ENCODE measurements at regions not wholly inside any gene's neighbourhood (a gene's known extent, or its start where the extent isn't known, plus 50 kb on each side); places are given as distances from the start of the nearest gene placed in this dataset.

DNA sequence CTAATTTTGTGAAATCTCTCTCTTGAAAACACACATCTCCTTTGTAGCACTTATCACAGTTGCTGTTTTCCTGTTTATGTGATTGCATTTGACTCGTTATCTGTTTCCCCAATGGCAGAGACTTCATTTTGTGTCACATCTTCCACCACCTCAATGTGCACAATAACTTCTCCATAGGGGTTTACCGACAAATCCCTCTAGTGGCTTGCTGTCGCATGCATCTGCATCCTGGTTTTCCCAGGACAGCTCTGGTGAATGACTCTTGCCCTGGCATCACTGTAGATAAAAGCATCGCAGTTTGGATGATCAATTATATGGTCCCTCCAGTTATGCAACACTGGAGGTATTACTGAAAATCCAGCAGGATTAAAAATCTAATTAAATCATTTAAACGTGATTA lies 206.5 kb upstream of the BTBD3 start:
- Mint-ChIP-seq H3K27ac (no peak overlapping the region), H3K9me3 (no peaks in the 10 kb centered on the region), H3K4me1 (no peaks in the 10 kb centered on the region), H3K27me3 (no peaks in the 10 kb centered on the region), H3K4me3 (no peak overlapping the region), H3K36me3 (ENCODE audit: low read depth) (no peaks in the 10 kb centered on the region)
- ChIA-PET CTCF (no interaction called here), POLR2A (no interaction called here)
- no peak for DNase-seq

DNA sequence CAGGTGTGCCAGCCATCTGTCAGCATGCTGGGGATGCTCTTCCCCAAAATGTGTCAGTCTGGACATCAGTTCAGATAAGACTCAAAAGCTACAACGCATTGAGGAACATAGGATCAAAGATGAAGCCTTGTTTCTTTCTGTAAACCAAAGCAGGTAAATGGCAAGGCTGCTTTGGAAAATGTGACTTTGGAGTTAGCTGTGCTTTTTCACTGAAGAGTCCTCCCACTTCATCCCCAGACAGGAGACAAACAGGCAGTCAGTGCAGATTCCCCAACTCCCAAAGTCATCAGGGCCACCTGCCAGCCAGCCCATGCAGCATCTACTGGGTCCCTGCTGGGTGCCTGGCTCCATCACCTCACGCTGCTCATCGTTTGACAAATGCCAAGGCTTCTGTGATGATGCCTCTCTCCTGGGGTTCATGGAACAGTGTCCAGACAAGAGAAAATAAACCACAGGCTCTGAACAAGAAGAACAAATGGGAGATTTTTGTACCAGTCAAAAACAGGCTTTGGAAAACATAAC lies 205.0 kb upstream of the BTBD3 start:
- H3K4me1 Mint-ChIP-seq, result no peaks in the 10 kb centered on the region

DNA sequence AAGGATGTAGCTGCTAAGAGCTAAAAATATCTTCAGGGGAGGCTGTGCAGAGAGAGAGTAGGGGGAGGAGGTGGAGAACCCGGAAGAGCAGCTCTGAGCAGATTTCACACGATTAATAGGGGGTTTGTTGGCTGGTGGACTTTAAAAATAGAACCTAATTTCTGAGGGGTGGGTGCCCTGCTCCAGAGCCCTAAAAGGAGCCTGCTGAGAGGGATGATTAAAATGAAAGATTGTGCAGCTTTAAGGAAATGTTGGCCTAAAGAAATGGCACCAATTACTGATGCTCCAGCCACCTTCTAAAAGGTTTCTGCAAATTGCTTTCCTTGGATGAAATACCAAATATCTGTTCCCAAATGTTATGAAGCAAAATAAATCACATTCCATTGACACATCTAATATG lies 202.8 kb upstream of the BTBD3 start:
- CTCF ChIA-PET, result no interaction called here
- Mint-ChIP-seq H3K27me3 (no peaks in the 10 kb centered on the region), H3K27ac (no peak overlapping the region), H3K4me1 (no peaks in the 10 kb centered on the region), H3K36me3 (ENCODE audit: low read depth) (no peaks in the 10 kb centered on the region), H3K9me3 (no peaks in the 10 kb centered on the region), H3K4me3 (no peak overlapping the region)
- POLR2A ChIA-PET, result no interaction called here
- DNase-seq, result no peak

More for the DNA sequence above, 205.0 kb upstream of the BTBD3 start:
- Mint-ChIP-seq H3K27me3 (no peaks in the 10 kb centered on the region), H3K36me3 (ENCODE audit: low read depth) (no peaks in the 10 kb centered on the region), H3K9me3 (no peaks in the 10 kb centered on the region), H3K27ac (no peak overlapping the region), H3K4me3 (no peak overlapping the region)
- ChIA-PET POLR2A (no interaction called here), CTCF (no interaction called here)
- no peak for DNase-seq

DNA sequence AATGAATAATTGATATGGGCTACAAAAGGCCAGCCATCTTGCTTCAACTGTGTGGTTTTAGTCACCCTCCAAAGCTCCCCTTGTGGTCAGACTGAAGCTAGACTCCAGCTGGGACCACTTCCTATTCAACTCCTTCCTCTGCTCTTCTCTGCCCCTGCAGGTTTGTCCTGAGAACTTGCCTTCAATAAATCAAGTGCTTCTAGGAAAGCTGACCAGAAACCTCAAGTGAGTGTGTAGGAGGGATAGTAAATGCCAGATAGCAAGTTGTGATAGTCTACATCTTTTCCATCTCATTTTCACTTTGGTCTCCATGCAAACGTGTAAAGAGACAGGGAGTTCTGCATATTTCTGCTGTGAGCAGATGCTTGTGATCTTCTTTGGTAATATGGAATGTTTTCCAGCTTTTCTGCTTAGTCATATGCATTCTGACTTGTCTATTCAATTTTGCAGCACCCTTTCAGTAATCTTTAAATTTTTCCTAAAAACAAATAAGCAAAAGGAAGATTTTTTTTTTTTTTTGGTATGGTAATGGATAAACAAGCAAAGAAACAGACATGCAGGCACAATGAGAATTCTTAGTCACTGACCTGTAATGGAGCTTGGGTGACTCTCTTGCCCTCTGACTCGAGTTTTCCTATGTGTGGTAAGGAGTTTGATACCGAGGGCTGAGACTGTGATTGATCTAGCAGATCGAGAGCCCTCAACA lies 201.3 kb upstream of the BTBD3 start:
- no peaks in the 10 kb centered on the region for H3K9me3 Mint-ChIP-seq
- CTCF ChIA-PET, result no interaction called here
- H3K27me3 Mint-ChIP-seq, result no peaks in the 10 kb centered on the region
- H3K4me1 Mint-ChIP-seq, result no peaks in the 10 kb centered on the region
- POLR2A ChIA-PET, result no interaction called here
- no peaks in the 10 kb centered on the region for H3K36me3 Mint-ChIP-seq (ENCODE audit: low read depth)
- no peak for DNase-seq
- H3K4me3 Mint-ChIP-seq, result no peak overlapping the region
- no peak overlapping the region for H3K27ac Mint-ChIP-seq

DNA sequence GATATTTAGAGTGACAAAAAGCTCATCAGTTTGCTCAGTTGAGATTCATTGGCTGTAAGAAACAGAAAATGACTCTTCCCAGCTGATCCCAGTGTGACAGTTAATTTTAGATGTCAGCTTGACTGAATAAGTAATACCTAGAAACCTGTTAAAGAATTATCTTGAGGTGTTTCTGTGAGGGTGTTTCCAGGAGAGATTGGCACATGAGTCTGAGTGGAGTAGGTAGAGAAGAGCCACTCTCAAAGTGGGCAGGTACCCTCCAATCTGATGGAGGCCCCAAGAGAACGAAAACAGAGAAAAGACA lies 200.8 kb upstream of the BTBD3 start:
- CTCF ChIA-PET, result no interaction called here

DNA sequence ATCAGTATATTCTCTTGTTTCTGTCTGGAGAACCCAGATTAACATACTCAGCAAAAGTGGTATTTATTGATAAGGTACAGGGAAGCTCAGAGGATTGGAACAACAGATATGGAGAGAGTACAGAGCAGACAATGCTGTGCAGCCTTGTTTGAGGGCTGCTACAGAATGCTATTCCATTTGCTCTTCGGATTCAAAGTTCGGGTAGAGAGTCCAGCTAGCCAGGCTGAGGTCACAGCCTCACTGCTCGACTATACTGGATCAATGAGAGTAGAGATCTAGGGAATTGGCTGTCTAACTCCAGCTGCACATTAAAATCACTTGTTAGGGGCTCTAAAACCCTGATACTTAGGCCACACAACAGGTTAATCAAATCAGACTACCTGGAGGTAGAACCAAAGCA lies 200.1 kb upstream of the BTBD3 start:
- no peak for DNase-seq
- POLR2A ChIA-PET, result no interaction called here
- Mint-ChIP-seq H3K36me3 (ENCODE audit: low read depth) (no peaks in the 10 kb centered on the region), H3K4me3 (no peak overlapping the region), H3K27me3 (no peaks in the 10 kb centered on the region), H3K27ac (no peak overlapping the region), H3K9me3 (no peaks in the 10 kb centered on the region), H3K4me1 (no peaks in the 10 kb centered on the region)
- CTCF ChIA-PET, result no interaction called here

More for the DNA sequence above, 200.8 kb upstream of the BTBD3 start:
- no peak for DNase-seq
- Mint-ChIP-seq H3K4me3 (no peak overlapping the region), H3K4me1 (no peaks in the 10 kb centered on the region), H3K9me3 (no peaks in the 10 kb centered on the region), H3K27ac (no peak overlapping the region), H3K27me3 (no peaks in the 10 kb centered on the region), H3K36me3 (ENCODE audit: low read depth) (no peaks in the 10 kb centered on the region)
- POLR2A ChIA-PET, result no interaction called here

DNA sequence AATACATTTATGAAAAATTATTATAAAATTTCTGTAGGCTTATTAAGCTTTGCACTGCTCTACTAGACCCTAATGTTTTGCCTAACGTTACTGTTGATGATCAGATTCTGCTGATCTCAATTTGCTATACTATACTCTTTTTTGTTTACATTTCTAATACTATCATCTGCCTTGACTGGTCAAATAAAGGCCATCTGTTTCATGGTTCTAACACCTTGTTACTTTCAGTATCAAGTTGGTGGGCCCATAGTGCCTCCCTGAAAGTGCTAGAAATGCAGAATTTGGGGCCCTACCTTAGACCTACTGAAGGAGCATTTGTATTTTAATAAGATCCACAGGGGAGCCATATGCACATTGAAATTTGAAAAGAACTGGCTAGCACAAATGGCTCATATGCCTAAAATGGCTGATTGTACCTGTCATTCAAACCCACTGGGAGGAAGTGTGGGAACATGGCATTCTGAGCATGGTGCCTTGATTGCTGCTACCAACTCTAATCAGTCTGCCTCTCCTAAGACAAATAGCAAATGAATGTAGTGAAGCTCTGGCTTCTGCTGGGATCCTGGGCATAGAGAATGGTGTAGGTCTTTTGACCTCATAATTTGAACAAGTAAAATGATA lies 199.1 kb upstream of the BTBD3 start:
- ChIA-PET POLR2A (no interaction called here), CTCF (no interaction called here)
- Mint-ChIP-seq H3K4me3 (no peak overlapping the region), H3K9me3 (no peaks in the 10 kb centered on the region), H3K36me3 (ENCODE audit: low read depth) (no peaks in the 10 kb centered on the region), H3K4me1 (no peaks in the 10 kb centered on the region), H3K27ac (no peak overlapping the region), H3K27me3 (no peaks in the 10 kb centered on the region)
- no peak for DNase-seq

DNA sequence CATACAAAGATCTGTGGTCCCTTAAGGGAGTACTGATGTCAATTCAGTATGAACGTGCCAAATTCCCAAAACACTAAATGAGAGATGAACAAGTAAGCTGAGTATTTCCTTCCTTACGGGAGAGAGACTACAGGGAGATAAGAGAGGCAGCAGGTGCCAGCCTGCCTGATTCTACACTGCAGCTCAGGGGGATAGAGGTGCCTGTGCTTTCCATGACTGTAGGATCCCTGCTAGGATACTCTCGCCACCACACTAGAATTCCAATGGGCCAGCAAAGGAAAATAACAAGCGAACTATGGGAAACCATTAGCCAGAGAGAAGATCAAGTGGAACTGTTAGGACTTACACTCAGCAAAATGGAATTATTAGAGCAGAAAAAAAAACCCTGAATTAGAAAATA lies 198.5 kb upstream of the BTBD3 start:
- H3K4me3 Mint-ChIP-seq, result no peak overlapping the region
- ChIA-PET POLR2A (no interaction called here), CTCF (no interaction called here)
- no peaks in the 10 kb centered on the region for H3K36me3 Mint-ChIP-seq (ENCODE audit: low read depth)
- H3K9me3 Mint-ChIP-seq, result no peaks in the 10 kb centered on the region
- H3K27me3 Mint-ChIP-seq, result no peaks in the 10 kb centered on the region
- no peak overlapping the region for H3K27ac Mint-ChIP-seq
- no peaks in the 10 kb centered on the region for H3K4me1 Mint-ChIP-seq
- no peak for DNase-seq

DNA sequence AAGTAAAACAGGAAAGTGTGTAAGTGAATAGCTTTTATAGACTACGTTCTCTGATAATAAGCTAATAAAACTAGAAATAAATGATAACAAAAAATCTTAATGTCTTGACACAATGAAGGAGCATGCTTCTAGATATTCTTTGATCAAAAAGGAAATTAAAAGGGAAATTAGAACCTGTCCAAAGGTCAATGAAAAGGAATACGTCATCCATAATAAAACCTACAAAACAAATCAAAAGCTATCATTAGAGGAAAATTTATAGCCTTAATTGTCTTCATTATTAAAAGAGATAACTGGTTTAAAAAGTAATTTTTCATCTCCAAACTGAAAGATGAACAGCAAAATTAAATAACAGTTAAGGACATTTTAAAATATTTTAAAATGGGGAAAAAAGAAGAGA lies 196.3 kb upstream of the BTBD3 start:
- ChIA-PET POLR2A (no interaction called here), CTCF (no interaction called here)
- Mint-ChIP-seq H3K4me1 (no peaks in the 10 kb centered on the region), H3K27ac (no peak overlapping the region), H3K36me3 (ENCODE audit: low read depth) (no peaks in the 10 kb centered on the region), H3K27me3 (no peaks in the 10 kb centered on the region), H3K9me3 (no peaks in the 10 kb centered on the region), H3K4me3 (no peak overlapping the region)
- DNase-seq, result no peak

DNA sequence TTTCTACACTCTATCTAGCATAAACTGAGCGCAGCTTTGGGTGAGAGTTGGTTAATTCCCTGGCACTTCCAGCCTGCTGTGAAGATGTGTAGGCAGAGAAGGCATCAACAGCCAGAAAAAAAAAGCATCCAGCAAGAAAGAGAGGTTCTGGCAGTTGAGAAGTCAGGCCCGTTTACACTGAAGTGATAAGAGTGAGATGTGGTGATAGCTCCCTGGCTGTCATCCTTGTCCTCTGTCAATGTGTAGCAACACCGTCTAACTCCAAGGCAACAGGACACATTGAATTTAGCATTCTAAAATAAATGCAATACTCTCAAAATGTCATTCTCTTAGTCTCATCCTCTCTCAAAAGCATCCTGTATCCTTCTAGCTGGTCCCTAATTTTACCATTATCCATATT lies 193.6 kb upstream of the BTBD3 start:
- no peak overlapping the region for H3K27ac Mint-ChIP-seq
- no peaks in the 10 kb centered on the region for H3K36me3 Mint-ChIP-seq (ENCODE audit: low read depth)
- H3K9me3 Mint-ChIP-seq, result peaks cover under 1% of the 10 kb centered on the region
- DNase-seq, result no peak
- no peaks in the 10 kb centered on the region for H3K4me1 Mint-ChIP-seq
- CTCF ChIA-PET, result no interaction called here
- no peak overlapping the region for H3K4me3 Mint-ChIP-seq
- no peaks in the 10 kb centered on the region for H3K27me3 Mint-ChIP-seq
- POLR2A ChIA-PET, result no interaction called here

DNA sequence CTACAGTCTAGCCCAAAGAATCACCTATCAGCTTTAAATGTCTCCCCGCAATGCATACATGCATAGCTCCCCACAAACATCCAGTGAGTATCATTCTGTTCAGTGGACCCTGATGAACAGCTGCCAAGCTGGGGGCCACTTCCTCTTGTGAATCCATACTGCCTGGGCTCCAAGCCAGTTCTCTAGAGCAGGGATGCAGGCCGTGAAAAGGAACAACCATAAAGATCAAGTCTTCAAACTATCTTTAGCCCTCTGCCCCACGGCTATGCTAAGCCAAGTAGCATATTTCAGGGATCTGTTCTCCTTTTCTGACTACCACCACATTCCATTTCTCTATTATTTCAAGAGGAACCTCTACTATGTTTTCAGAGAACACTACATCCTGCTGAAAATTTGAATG lies 191.7 kb upstream of the BTBD3 start:
- CTCF ChIA-PET, result no interaction called here
- Mint-ChIP-seq H3K36me3 (ENCODE audit: low read depth) (no peaks in the 10 kb centered on the region), H3K9me3 (peaks cover 6% of the 10 kb centered on the region), H3K27ac (no peak overlapping the region), H3K27me3 (no peaks in the 10 kb centered on the region), H3K4me3 (no peak overlapping the region), H3K4me1 (no peaks in the 10 kb centered on the region)
- no peak for DNase-seq
- POLR2A ChIA-PET, result no interaction called here

DNA sequence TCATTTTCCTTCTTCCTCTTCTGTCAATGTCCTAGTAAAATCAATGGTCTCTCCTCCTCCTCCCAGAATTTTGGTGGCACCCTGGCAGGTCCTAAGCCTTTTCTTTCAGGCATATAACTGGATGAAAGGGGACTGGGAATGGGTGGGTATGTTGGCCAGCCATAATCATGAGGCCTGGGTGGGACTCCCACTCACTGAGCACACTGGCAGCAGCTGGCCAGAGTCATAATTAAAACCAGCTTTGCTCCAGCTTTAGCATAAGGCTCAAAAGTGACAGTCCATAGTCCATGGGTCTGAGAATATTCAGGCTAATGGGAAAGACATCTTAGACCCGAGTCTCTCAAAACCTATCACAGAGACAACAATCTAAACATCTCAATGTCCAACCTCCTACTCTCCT lies 190.0 kb upstream of the BTBD3 start:
- Mint-ChIP-seq H3K36me3 (ENCODE audit: low read depth) (no peaks in the 10 kb centered on the region), H3K4me3 (no peak overlapping the region), H3K27ac (no peak overlapping the region), H3K27me3 (no peaks in the 10 kb centered on the region), H3K4me1 (no peaks in the 10 kb centered on the region), H3K9me3 (peaks cover 14% of the 10 kb centered on the region)
- no peak for DNase-seq
- POLR2A ChIA-PET, result no interaction called here
- CTCF ChIA-PET, result no interaction called here

DNA sequence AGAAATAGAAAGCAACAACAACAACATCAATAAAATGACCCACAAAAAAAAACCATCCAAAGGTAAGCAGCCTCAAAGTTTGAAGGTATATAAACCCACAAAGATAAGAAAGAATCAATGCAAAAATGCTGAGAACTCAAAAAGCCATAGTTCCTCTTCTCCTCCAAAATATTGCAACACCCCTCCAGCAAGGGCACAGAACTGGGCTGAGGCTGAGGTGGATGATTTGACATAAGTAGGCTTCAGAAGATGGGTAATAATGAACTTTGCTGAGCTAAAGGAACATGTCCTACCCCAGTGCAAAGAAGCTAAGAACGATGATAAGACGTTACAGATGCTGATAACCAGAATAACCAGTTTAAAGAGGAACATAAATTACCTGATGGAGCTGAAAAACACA lies 188.8 kb upstream of the BTBD3 start:
- no peak overlapping the region for H3K27ac Mint-ChIP-seq
- no peaks in the 10 kb centered on the region for H3K36me3 Mint-ChIP-seq (ENCODE audit: low read depth)
- peaks cover 14% of the 10 kb centered on the region for H3K9me3 Mint-ChIP-seq
- no peak for DNase-seq
- H3K4me1 Mint-ChIP-seq, result no peaks in the 10 kb centered on the region
- ChIA-PET POLR2A (no interaction called here), CTCF (no interaction called here)
- no peaks in the 10 kb centered on the region for H3K27me3 Mint-ChIP-seq
- no peak overlapping the region for H3K4me3 Mint-ChIP-seq

DNA sequence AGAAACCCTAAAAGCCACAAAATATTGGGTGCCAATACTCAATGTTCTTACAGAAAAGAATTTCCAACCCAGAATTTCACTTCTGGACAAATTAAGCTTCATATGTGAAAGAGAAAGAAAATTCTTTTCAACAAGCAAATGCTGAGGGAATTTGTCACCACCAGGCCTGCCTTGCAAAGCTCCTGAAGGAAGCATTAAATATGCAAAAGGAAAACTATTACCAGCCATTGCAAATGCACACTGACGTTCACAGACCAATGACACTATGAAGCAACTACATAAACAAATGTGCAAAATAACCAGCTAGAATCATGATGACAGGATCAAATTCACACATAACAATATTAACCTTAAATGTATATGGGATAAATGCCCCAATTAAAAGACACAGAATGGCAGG lies 187.9 kb upstream of the BTBD3 start:
- POLR2A ChIA-PET, result no interaction called here
- H3K9me3 Mint-ChIP-seq, result peaks cover 14% of the 10 kb centered on the region

More for the DNA sequence above, 187.9 kb upstream of the BTBD3 start:
- Mint-ChIP-seq H3K4me1 (no peaks in the 10 kb centered on the region), H3K27me3 (no peaks in the 10 kb centered on the region), H3K4me3 (no peak overlapping the region), H3K36me3 (ENCODE audit: low read depth) (no peaks in the 10 kb centered on the region), H3K27ac (no peak overlapping the region)
- DNase-seq, result no peak
- CTCF ChIA-PET, result no interaction called here

All from activated CD4-positive, alpha-beta T cell treated with anti-CD3 and anti-CD28 coated beads, Interleukin-2, amount 10 ng/mL, durations not matched to agents 7 days and 5 days (primary cell).